Neural progenitor cell (in vitro differentiated cells): ENCODE measurements at regions not wholly inside any gene's neighbourhood (a gene's known extent, or its start where the extent isn't known, plus 50 kb on each side); places are given as distances from the start of the nearest gene placed in this dataset.

ENCODE experiments used
- DNase-seq: peaks from one replicate; pipeline ENCODE4 v3.0.0-alpha.2; 2016; ENCODE audit warnings: low spot score
- H2AFZ ChIP-seq: fragments of 200-600 bp; sonication (generic); replicated peaks from 2 replicates; pipeline ENCODE4 v1.6.1; 2016; ENCODE audit warnings: antibody characterized with exemption
- H3F3A ChIP-seq: fragments of 200-600 bp; sonication (generic); 2 replicates; pipeline ENCODE4 v1.6.1; 2016; ENCODE audit warnings: antibody characterized with exemption, low read depth
- H3K27ac ChIP-seq: fragments of 200-600 bp; sonication (generic); 2 replicates; pipeline ENCODE4 v1.5.1; 2016; ENCODE audit warnings: mild to moderate bottlenecking
- H3K27me3 ChIP-seq: fragments of 200-600 bp; sonication (generic); 2 replicates; pipeline ENCODE4 v1.6.1; 2016; ENCODE audit warnings: mild to moderate bottlenecking, moderate library complexity
- H3K36me3 ChIP-seq: fragments of 200-600 bp; sonication (generic); 2 replicates; pipeline ENCODE4 v1.5.1; 2016
- H3K4me1 ChIP-seq: fragments of 200-600 bp; sonication (generic); 2 replicates; pipeline ENCODE4 v1.6.1; 2016; ENCODE audit warnings: mixed run types
- H3K4me2 ChIP-seq: fragments of 200-600 bp; sonication (generic); 2 replicates; pipeline ENCODE4 v1.6.1; 2016
- H3K4me3 ChIP-seq: fragments of 200-600 bp; sonication (generic); 2 replicates; pipeline ENCODE4 v1.5.1; 2016
- H3K79me2 ChIP-seq: fragments of 200-600 bp; sonication (generic); 2 replicates; pipeline ENCODE4 v1.6.1; 2016; ENCODE audit warnings: low read depth
- H3K9ac ChIP-seq: fragments of 200-600 bp; sonication (generic); 2 replicates; pipeline ENCODE4 v1.6.1; 2016
- H3K9me3 ChIP-seq: fragments of 200-600 bp; sonication (generic); 2 replicates; pipeline ENCODE4 v1.5.1; 2016; ENCODE audit warnings: low read depth
- H4K20me1 ChIP-seq: fragments of 200-600 bp; sonication (generic); 2 replicates; pipeline ENCODE4 v1.6.1; 2016; ENCODE audit warnings: low read depth
- H3K27ac Mint-ChIP-seq: 3 replicates; pipeline ENCODE4 v1.8.0; 2021; ENCODE audit warnings: mixed read lengths
- H3K27me3 Mint-ChIP-seq: 2 replicates; pipeline ENCODE4 v1.8.0; 2022; ENCODE audit warnings: low read depth, mild to moderate bottlenecking, inconsistent platforms, moderate library complexity, mixed read lengths; ENCODE audit not compliant: insufficient read depth
- H3K36me3 Mint-ChIP-seq: 3 replicates; pipeline ENCODE4 v1.8.0; 2021; ENCODE audit warnings: mixed read lengths
- H3K4me1 Mint-ChIP-seq: 3 replicates; pipeline ENCODE4 v1.8.0; 2021; ENCODE audit warnings: mixed read lengths
- H3K4me3 Mint-ChIP-seq: 3 replicates; pipeline ENCODE4 v1.8.0; 2021; ENCODE audit warnings: mild to moderate bottlenecking, moderate library complexity, mixed read lengths
- H3K9me3 Mint-ChIP-seq: 3 replicates; pipeline ENCODE4 v1.8.0; 2020; ENCODE audit warnings: mixed read lengths
- CTCF ChIP-seq: fragments of 200-600 bp; sonication (generic); IDR thresholded peaks from 2 replicates; pipeline ENCODE4 v1.5.1; 2017; ENCODE audit warnings: antibody characterized with exemption, mild to moderate bottlenecking
- EZH2 ChIP-seq: fragments of 200-600 bp; sonication (generic); IDR thresholded peaks from 2 replicates; pipeline ENCODE4 v1.6.1; 2017; ENCODE audit warnings: antibody characterized with exemption, mild to moderate bottlenecking, moderate library complexity
- EZH2phosphoT487 ChIP-seq: fragments of 200-600 bp; sonication (generic); IDR thresholded peaks from 2 replicates; pipeline ENCODE4 v1.6.1; 2017; ENCODE audit warnings: antibody characterized with exemption

- H4K20me1 ChIP-seq: no peaks in the 10 kb centered on the region
- H3K9me3 ChIP-seq: peaks cover 7% of the 10 kb centered on the region
- Mint-ChIP-seq H3K9me3 (no peaks in the 10 kb centered on the region), H3K27ac (no peak overlapping the region), H3K4me3 (no peak overlapping the region), H3K27me3 (no peaks in the 10 kb centered on the region), H3K4me1 (no peaks in the 10 kb centered on the region), H3K36me3 (no peaks in the 10 kb centered on the region)
- no peaks in the 10 kb centered on the region for H3K79me2 ChIP-seq
- no peaks in the 10 kb centered on the region for H3K4me1 ChIP-seq
- H3F3A ChIP-seq: no peaks in the 10 kb centered on the region
- no peak for TF ChIP-seq EZH2
- TF ChIP-seq EZH2phosphoT487: no peak
- no peak for TF ChIP-seq CTCF
- no peak for DNase-seq
- H3K36me3 ChIP-seq: no peaks in the 10 kb centered on the region
- H3K27me3 ChIP-seq: no peaks in the 10 kb centered on the region
- no peak overlapping the region for H3K4me3 ChIP-seq
- H3K9ac ChIP-seq: no peak overlapping the region
- no peak overlapping the region for H3K27ac ChIP-seq
- no peak overlapping the region for H2AFZ ChIP-seq
- no peak overlapping the region for H3K4me2 ChIP-seq
Measured at GRCh38 chr21:25234857-25235801, 372.2 kb downstream of the MRPL39 start.

- Histone ChIP-seq H3K4me1 (no peaks in the 10 kb centered on the region), H3K4me3 (no peak overlapping the region), H3K79me2 (no peaks in the 10 kb centered on the region), H3K27me3 (no peaks in the 10 kb centered on the region), H4K20me1 (no peaks in the 10 kb centered on the region), H3K27ac (no peak overlapping the region), H3K9me3 (no peaks in the 10 kb centered on the region), H2AFZ (no peak overlapping the region), H3K4me2 (no peak overlapping the region), H3K36me3 (no peaks in the 10 kb centered on the region), H3K9ac (no peak overlapping the region), H3F3A (no peaks in the 10 kb centered on the region)
- no peak for DNase-seq
- H3K4me1 Mint-ChIP-seq: no peaks in the 10 kb centered on the region
- H3K36me3 Mint-ChIP-seq: no peaks in the 10 kb centered on the region
- peaks cover 6% of the 10 kb centered on the region for H3K9me3 Mint-ChIP-seq
- no peak overlapping the region for H3K27ac Mint-ChIP-seq
- no peaks in the 10 kb centered on the region for H3K27me3 Mint-ChIP-seq
- H3K4me3 Mint-ChIP-seq: no peak overlapping the region
- TF ChIP-seq EZH2: no peak
- no peak for TF ChIP-seq CTCF
- TF ChIP-seq EZH2phosphoT487: no peak
Measured at GRCh38 chr21:25220954-25221353, 386.3 kb downstream of the MRPL39 start.

- Mint-ChIP-seq H3K9me3 (peaks cover 6% of the 10 kb centered on the region), H3K4me1 (no peaks in the 10 kb centered on the region), H3K27ac (no peak overlapping the region), H3K36me3 (no peaks in the 10 kb centered on the region), H3K27me3 (no peaks in the 10 kb centered on the region), H3K4me3 (no peak overlapping the region)
- Histone ChIP-seq H3K27me3 (no peaks in the 10 kb centered on the region), H3K9me3 (no peaks in the 10 kb centered on the region), H3K36me3 (no peaks in the 10 kb centered on the region), H3F3A (no peaks in the 10 kb centered on the region), H2AFZ (no peak overlapping the region), H3K4me3 (no peak overlapping the region), H3K4me1 (no peaks in the 10 kb centered on the region), H3K27ac (no peak overlapping the region), H4K20me1 (no peaks in the 10 kb centered on the region), H3K4me2 (no peak overlapping the region), H3K9ac (no peak overlapping the region), H3K79me2 (no peaks in the 10 kb centered on the region)
- TF ChIP-seq CTCF (no peak), EZH2 (no peak), EZH2phosphoT487 (no peak)
- DNase-seq: no peak
Measured at GRCh38 chr21:25220169-25220568, 387.1 kb downstream of the MRPL39 start.
